ENCODE measurements at regions not wholly inside any gene's neighbourhood (a gene's known extent, or its start where the extent isn't known, plus 50 kb on each side); places are given as distances from the start of the nearest gene placed in this dataset.
"Not testable (repeated sequence)": the region's sequence is repeated elsewhere in the genome, so short reads cannot be mapped to it uniquely, and the experiment has no call there.

GRCh38 chr6:140316966-140317365 is 942.5 kb upstream of the CITED2 start:
- DNase-seq (ENCODE audit: low spot score) = no peak
- in situ Hi-C loops (cut with HindIII; ENCODE audit: low sequenced_read_pairs) = no loop called here

- DNase-seq (ENCODE audit: low spot score) = no peak
- in situ Hi-C loops (cut with HindIII; ENCODE audit: low sequenced_read_pairs) = no loop called here
Observed at GRCh38 chr6:140314682-140315081, 940.2 kb upstream of the CITED2 start.

- DNase-seq (ENCODE audit: low spot score) = no peak
- in situ Hi-C loops (cut with HindIII; ENCODE audit: low sequenced_read_pairs) = no loop called here
Observed at GRCh38 chr6:140311146-140311545, 936.7 kb upstream of the CITED2 start.

GRCh38 chr6:140303218-140303949 is 928.9 kb upstream of the CITED2 start:
- no peak for DNase-seq (ENCODE audit: low spot score)

GRCh38 chr6:140300331-140300730 is 925.9 kb upstream of the CITED2 start:
- DNase-seq (ENCODE audit: low spot score) = no peak

More at GRCh38 chr6:140303218-140303949, 928.9 kb upstream of the CITED2 start:
- in situ Hi-C loops (cut with HindIII; ENCODE audit: low sequenced_read_pairs) = no loop called here

GRCh38 chr6:140289186-140289585 is 914.7 kb upstream of the CITED2 start:
- in situ Hi-C loops (cut with HindIII; ENCODE audit: low sequenced_read_pairs) = no loop called here
- DNase-seq (ENCODE audit: low spot score) = no peak

More at GRCh38 chr6:140300331-140300730, 925.9 kb upstream of the CITED2 start:
- in situ Hi-C loops (cut with HindIII; ENCODE audit: low sequenced_read_pairs) = no loop called here

- in situ Hi-C loops (cut with HindIII; ENCODE audit: low sequenced_read_pairs) = no loop called here
Observed at GRCh38 chr6:140285998-140286690, 911.7 kb upstream of the CITED2 start.

GRCh38 chr6:140285471-140285870 is 911.0 kb upstream of the CITED2 start:
- DNase-seq (ENCODE audit: low spot score) = no peak
- in situ Hi-C loops (cut with HindIII; ENCODE audit: low sequenced_read_pairs) = no loop called here

More at GRCh38 chr6:140285998-140286690, 911.7 kb upstream of the CITED2 start:
- DNase-seq (ENCODE audit: low spot score) = no peak

- in situ Hi-C loops (cut with HindIII; ENCODE audit: low sequenced_read_pairs) = no loop called here
- no peak for DNase-seq (ENCODE audit: low spot score)
Observed at GRCh38 chr6:140284871-140285270, 910.4 kb upstream of the CITED2 start.

GRCh38 chr6:140283197-140283596 is 908.7 kb upstream of the CITED2 start:
- no peak for DNase-seq (ENCODE audit: low spot score)

GRCh38 chr6:140281767-140282166 is 907.3 kb upstream of the CITED2 start:
- in situ Hi-C loops (cut with HindIII; ENCODE audit: low sequenced_read_pairs) = no loop called here
- DNase-seq (ENCODE audit: low spot score) = no peak

More at GRCh38 chr6:140283197-140283596, 908.7 kb upstream of the CITED2 start:
- in situ Hi-C loops (cut with HindIII; ENCODE audit: low sequenced_read_pairs) = no loop called here

GRCh38 chr6:140281236-140281635 is 906.8 kb upstream of the CITED2 start:
- no peak for DNase-seq (ENCODE audit: low spot score)
- in situ Hi-C loops (cut with HindIII; ENCODE audit: low sequenced_read_pairs) = no loop called here

GRCh38 chr6:140276719-140277118 is 902.3 kb upstream of the CITED2 start:
- in situ Hi-C loops (cut with HindIII; ENCODE audit: low sequenced_read_pairs) = no loop called here
- no peak for DNase-seq (ENCODE audit: low spot score)

- in situ Hi-C loops (cut with HindIII; ENCODE audit: low sequenced_read_pairs) = no loop called here
- no peak for DNase-seq (ENCODE audit: low spot score)
Observed at GRCh38 chr6:140276133-140276532, 901.7 kb upstream of the CITED2 start.

GRCh38 chr6:140275725-140276124 is 901.3 kb upstream of the CITED2 start:
- DNase-seq (ENCODE audit: low spot score) = no peak
- in situ Hi-C loops (cut with HindIII; ENCODE audit: low sequenced_read_pairs) = no loop called here

GRCh38 chr6:140274548-140274947 is 900.1 kb upstream of the CITED2 start:
- DNase-seq (ENCODE audit: low spot score) = no peak
- in situ Hi-C loops (cut with HindIII; ENCODE audit: low sequenced_read_pairs) = no loop called here

- no peak for DNase-seq (ENCODE audit: low spot score)
- in situ Hi-C loops (cut with HindIII; ENCODE audit: low sequenced_read_pairs) = no loop called here
Observed at GRCh38 chr6:140271759-140272377, 897.4 kb upstream of the CITED2 start.

- in situ Hi-C loops (cut with HindIII; ENCODE audit: low sequenced_read_pairs) = no loop called here
Observed at GRCh38 chr6:140269591-140270165, 895.2 kb upstream of the CITED2 start.

GRCh38 chr6:140264431-140264830 is 890.0 kb upstream of the CITED2 start:
- in situ Hi-C loops (cut with HindIII; ENCODE audit: low sequenced_read_pairs) = no loop called here
- DNase-seq (ENCODE audit: low spot score) = no peak

More at GRCh38 chr6:140269591-140270165, 895.2 kb upstream of the CITED2 start:
- DNase-seq (ENCODE audit: low spot score) = no peak

GRCh38 chr6:140258302-140258701 is 883.9 kb upstream of the CITED2 start:
- DNase-seq (ENCODE audit: low spot score); in situ Hi-C loops (cut with HindIII; ENCODE audit: low sequenced_read_pairs): not testable (repeated sequence)
